Right atrium auricular region (tissue), 2 donors: ENCODE measurements at regions not wholly inside any gene's neighbourhood (a gene's known extent, or its start where the extent isn't known, plus 50 kb on each side); places are given as distances from the start of the nearest gene placed in this dataset.
A peak's percentile ranks its signal among the peaks of the same experiment; 100 is the strongest.

ENCODE experiments used
- DNase-seq: peaks from one replicate; pipeline ENCODE4 v3.0.0-alpha.2; 2019; ENCODE audit warnings: low spot score
- H3K27ac ChIP-seq, 2 donors: fragments of 200-600 bp; sonication (generic); 1 replicate in 1 of 2; 2 replicates in 1 of 2; pipeline ENCODE4 v1.5.1; 2016 to 2019
- H3K27me3 ChIP-seq, 2 donors: fragments of 200-600 bp; sonication (generic); one replicate each; pipeline versions ENCODE4 v1.5.1 to v1.6.0; 2017 to 2019
- H3K36me3 ChIP-seq: fragments of 200-600 bp; sonication (generic); one replicate; pipeline ENCODE4 v1.5.1; 2016
- H3K4me1 ChIP-seq, 2 donors: fragments of 200-600 bp; sonication (generic); one replicate each; pipeline versions ENCODE4 v1.5.1 to v1.6.0; 2017 to 2019
- H3K4me3 ChIP-seq, 2 donors: fragments of 200-600 bp; sonication (generic); 1 replicate in 1 of 2; 2 replicates in 1 of 2; pipeline ENCODE4 v1.5.1; 2017 to 2019; ENCODE audit warnings: mild to moderate bottlenecking in 1 of 2, moderate library complexity in 1 of 2
- H3K9me3 ChIP-seq, 2 donors: fragments of 200-600 bp; sonication (generic); one replicate each; pipeline ENCODE4 v1.5.1; 2019
- CTCF ChIP-seq, 2 donors: fragments of 200-600 bp; sonication (generic); IDR thresholded peaks; one replicate each; pipeline ENCODE4 v1.5.1; 2019; ENCODE audit warnings: antibody characterized with exemption in 2 of 2

GRCh38 chr2:239687441-239687840 lies 286.6 kb upstream of the HDAC4 start:
- H3K36me3 ChIP-seq = no peaks in the 10 kb centered on the region
- no peak overlapping the region for H3K27ac ChIP-seq
- H3K4me3 ChIP-seq = no peak overlapping the region
- H3K27me3 ChIP-seq = no peaks in the 10 kb centered on the region
- TF ChIP-seq CTCF (IDR thresholded peaks at IDR 0.05) = no peak
- H3K9me3 ChIP-seq = peaks cover 0 to 11% of the 10 kb centered on the region in 2 donors
- DNase-seq = peak; percentile 26
- no peaks in the 10 kb centered on the region for H3K4me1 ChIP-seq

GRCh38 chr2:239685965-239686364 lies 285.1 kb upstream of the HDAC4 start:
- Histone ChIP-seq H3K36me3 (no peaks in the 10 kb centered on the region), H3K27me3 (no peaks in the 10 kb centered on the region), H3K27ac (no peak overlapping the region), H3K4me1 (no peaks in the 10 kb centered on the region), H3K4me3 (no peak overlapping the region), H3K9me3 (peaks cover 0 to 16% of the 10 kb centered on the region in 2 donors)
- DNase-seq = no peak
- TF ChIP-seq CTCF (IDR thresholded peaks at IDR 0.05) = no peak

GRCh38 chr2:239685556-239685955 lies 284.7 kb upstream of the HDAC4 start:
- H3K27ac ChIP-seq = no peak overlapping the region
- TF ChIP-seq CTCF (IDR thresholded peaks at IDR 0.05) = no peak
- H3K27me3 ChIP-seq = no peaks in the 10 kb centered on the region
- H3K4me3 ChIP-seq = no peak overlapping the region
- H3K9me3 ChIP-seq = peaks cover 0 to 16% of the 10 kb centered on the region in 2 donors
- H3K4me1 ChIP-seq = no peaks in the 10 kb centered on the region
- no peaks in the 10 kb centered on the region for H3K36me3 ChIP-seq
- peak; percentile 18 for DNase-seq

- no peak overlapping the region for H3K4me3 ChIP-seq
- peaks cover 0 to 16% of the 10 kb centered on the region in 2 donors for H3K9me3 ChIP-seq
- no peak for TF ChIP-seq CTCF (IDR thresholded peaks at IDR 0.05)
- peak; percentile 5 for DNase-seq
- H3K36me3 ChIP-seq = no peaks in the 10 kb centered on the region
- H3K27ac ChIP-seq = no peak overlapping the region
- no peaks in the 10 kb centered on the region for H3K4me1 ChIP-seq
- no peaks in the 10 kb centered on the region for H3K27me3 ChIP-seq
Observed at GRCh38 chr2:239684996-239685395, 284.2 kb upstream of the HDAC4 start.

- no peak for TF ChIP-seq CTCF (IDR thresholded peaks at IDR 0.05)
- Histone ChIP-seq H3K27ac (no peak overlapping the region), H3K4me3 (no peak overlapping the region), H3K4me1 (no peaks in the 10 kb centered on the region), H3K27me3 (no peaks in the 10 kb centered on the region), H3K36me3 (no peaks in the 10 kb centered on the region), H3K9me3 (peaks cover 0 to 16% of the 10 kb centered on the region in 2 donors)
- DNase-seq = no peak
Observed at GRCh38 chr2:239684271-239684810, 283.5 kb upstream of the HDAC4 start.

- Histone ChIP-seq H3K9me3 (peaks cover 0 to 16% of the 10 kb centered on the region in 2 donors), H3K36me3 (no peaks in the 10 kb centered on the region), H3K4me3 (no peak overlapping the region), H3K27ac (no peak overlapping the region), H3K27me3 (no peaks in the 10 kb centered on the region), H3K4me1 (no peaks in the 10 kb centered on the region)
- DNase-seq = no peak
- TF ChIP-seq CTCF (IDR thresholded peaks at IDR 0.05) = no peak
Observed at GRCh38 chr2:239682518-239682917, 281.7 kb upstream of the HDAC4 start.
